HG03039 (cell line): ENCODE measurements at regions not wholly inside any gene's neighbourhood (a gene's known extent, or its start where the extent isn't known, plus 50 kb on each side); places are given as distances from the start of the nearest gene placed in this dataset.
"Not testable (repeated sequence)": the region's sequence is repeated elsewhere in the genome, so short reads cannot be mapped to it uniquely, and the experiment has no call there.

ENCODE experiments used
- ATAC-seq: cut with Tn5 transposase; IDR thresholded peaks from one replicate; pipeline ENCODE4 v1.9.1; 2021; ENCODE audit warnings: mild to moderate bottlenecking, moderate library complexity; ENCODE audit not compliant: unreplicated experiment

- ATAC-seq: no peak
Measured at GRCh38 chr2:48043131-48043700, 136.9 kb upstream of the FBXO11 start.

- no peak for ATAC-seq
Measured at GRCh38 chr2:48043746-48044145, 137.4 kb upstream of the FBXO11 start.

DNA sequence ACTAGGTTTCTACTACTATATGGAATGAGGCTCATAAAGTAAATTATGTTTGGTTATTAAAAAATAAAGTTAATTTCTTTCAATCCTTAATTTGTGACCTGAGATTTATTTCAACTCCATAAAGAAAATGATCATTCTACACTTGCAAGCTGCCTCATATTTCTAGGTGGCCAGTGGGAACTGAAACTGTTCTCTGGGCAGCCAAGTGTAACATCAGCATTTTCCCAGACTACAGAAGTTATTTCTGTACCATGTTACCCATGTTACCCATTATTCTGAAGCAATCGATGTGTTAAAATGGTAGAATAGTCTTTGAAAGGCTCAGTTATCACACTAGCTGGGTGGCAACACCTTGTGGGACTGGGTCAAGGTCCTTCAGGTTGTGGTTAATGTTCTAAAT lies 139.3 kb upstream of the FBXO11 start:
- no peak for ATAC-seq

- no peak for ATAC-seq
Measured at GRCh38 chr2:48048476-48049171, 142.3 kb upstream of the FBXO11 start.

- ATAC-seq: no peak
Measured at GRCh38 chr2:48049371-48049770, 143.1 kb upstream of the FBXO11 start.

DNA sequence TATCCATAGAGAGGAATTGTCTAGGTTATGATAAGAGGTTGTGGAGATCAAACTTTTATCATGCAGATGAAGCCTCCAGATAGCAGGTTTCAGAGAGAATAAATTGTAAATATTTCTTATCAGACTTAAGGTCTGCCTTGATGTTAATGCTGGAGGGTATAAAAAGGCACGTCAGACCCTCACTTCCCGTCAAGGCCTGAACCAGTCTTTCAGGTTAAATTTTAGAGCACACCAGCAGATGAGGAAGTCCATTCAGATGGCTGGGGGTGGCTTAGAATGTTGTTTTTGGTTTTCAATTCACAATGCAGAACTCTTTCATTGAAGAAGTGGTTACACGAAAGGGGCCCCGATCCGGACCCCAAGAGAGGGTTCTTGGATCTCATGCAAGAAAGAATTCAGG lies 144.4 kb upstream of the FBXO11 start:
- no peak for ATAC-seq

- ATAC-seq: no peak
Measured at GRCh38 chr2:48059975-48060374, 153.7 kb upstream of the FBXO11 start.

DNA sequence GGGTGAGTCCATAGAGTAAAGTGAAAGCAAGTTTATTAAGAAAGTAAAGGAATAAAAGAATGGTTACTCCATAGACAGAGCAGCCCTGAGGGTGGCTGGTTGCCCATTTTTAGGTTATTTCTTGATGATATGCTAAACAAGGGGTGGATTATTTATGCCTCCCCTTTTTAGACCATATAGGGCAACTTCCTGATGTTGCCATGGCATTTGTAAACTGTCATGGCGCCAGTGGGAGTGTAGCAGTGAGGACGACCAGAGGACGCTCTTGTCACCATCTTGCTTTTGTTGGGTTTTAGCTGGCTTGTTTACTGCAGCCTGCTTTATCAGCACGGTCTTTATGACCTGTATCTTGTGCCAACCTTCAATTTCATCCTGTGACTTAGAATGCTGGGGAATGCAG lies 155.4 kb upstream of the FBXO11 start:
- ATAC-seq: not testable (repeated sequence)

GRCh38 chr2:48065096-48065495 lies 158.8 kb upstream of the FBXO11 start:
- no peak for ATAC-seq

GRCh38 chr2:48066000-48066399 lies 159.7 kb upstream of the FBXO11 start:
- no peak for ATAC-seq

GRCh38 chr2:48069769-48070168 lies 163.5 kb upstream of the FBXO11 start:
- ATAC-seq: no peak

DNA sequence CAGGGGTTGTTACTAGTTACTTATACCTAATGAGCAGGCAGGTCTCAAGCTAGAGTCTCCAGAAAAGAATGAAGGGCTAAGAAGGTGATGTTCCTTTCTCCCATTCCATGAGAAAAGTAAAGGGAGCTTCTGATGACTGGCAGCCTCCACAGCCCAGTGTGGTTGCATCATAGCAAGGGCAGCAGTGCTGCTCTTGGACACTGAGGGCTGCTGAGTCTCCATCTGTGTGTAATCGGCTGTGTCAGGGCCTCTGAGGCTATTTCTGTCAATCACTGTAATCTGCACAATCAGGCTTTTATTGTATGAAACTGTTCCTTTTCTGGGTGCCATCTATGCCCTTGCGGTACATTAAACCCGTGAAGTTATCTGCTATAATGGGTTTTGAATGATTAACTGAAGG lies 164.1 kb upstream of the FBXO11 start:
- ATAC-seq: no peak

GRCh38 chr2:48072583-48072982 lies 166.3 kb upstream of the FBXO11 start:
- no peak for ATAC-seq

GRCh38 chr2:48075631-48076030 lies 169.3 kb upstream of the FBXO11 start:
- ATAC-seq: no peak

DNA sequence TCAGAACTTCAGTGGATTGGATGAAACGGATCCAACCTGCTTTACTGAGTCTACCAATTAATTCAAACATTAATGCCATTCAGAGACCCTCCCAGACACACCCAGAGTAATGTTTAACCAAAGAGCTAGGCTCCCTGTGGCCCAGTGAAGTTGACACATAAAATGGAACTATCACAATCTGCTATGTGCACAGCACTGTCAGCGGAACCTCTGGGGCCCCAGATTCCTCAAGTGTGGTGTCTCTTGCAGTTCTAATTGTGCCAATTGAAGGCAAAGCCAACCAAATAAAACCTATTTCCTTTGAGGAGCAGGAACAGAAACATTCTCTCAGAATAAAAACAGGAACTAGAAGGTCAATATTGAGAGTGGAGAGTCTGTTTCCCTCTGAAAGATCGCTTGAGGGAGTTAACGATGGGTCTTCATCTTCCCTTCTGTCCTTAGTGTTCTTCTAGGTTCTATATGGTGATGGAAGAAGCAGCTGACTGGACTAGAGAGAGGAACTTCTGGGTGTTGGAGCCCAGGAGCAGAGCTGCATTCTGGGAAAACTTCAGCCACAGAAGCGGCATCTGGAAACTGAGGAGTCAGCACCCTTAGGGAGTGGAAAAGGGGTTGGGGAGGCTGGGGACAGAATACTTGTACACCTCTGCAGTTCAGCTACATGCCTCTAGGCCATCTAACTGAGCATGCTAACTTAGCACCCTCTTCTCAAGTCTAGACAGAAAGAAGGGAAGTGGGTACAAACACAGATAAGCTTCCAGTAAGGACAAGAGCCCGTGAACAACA lies 174.4 kb upstream of the FBXO11 start:
- no peak for ATAC-seq

DNA sequence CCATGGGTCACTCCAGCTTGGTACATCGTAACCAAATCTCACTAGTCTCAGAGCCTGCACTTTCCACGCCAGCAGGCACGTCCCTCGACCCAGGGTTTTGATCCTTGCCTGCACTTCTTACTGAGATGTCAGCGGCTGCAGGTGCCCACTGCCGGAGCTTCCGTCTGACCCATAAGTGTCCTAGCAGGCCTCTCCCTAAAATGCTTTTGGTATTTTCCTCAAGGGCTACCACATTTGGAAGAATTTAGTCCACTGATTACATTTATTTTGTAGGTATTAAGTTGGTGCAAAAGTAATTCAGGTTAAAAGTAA lies 175.0 kb upstream of the FBXO11 start:
- ATAC-seq: no peak

GRCh38 chr2:48085888-48086287 lies 179.6 kb upstream of the FBXO11 start:
- ATAC-seq: no peak

GRCh38 chr2:48088994-48089393 lies 182.7 kb upstream of the FBXO11 start:
- ATAC-seq: no peak

DNA sequence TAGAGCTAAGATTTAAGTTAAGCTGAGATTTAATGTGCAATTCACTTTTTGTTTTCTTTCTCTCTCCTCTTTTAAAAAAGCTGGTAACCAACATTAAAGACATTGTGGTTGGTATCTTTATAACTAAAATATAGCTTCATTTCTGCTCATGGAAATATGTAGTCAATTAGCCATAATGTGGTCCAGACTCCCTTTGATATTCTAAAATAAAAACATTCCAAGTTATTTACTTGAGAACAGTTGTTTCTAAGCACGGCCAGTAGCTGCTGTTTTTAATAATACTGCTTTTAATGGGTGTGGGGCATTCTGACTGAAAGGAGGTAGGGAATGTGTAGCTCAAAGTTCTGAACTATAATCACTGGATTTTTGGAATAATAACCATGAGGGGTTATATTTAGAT lies 183.3 kb upstream of the FBXO11 start:
- ATAC-seq: no peak

DNA sequence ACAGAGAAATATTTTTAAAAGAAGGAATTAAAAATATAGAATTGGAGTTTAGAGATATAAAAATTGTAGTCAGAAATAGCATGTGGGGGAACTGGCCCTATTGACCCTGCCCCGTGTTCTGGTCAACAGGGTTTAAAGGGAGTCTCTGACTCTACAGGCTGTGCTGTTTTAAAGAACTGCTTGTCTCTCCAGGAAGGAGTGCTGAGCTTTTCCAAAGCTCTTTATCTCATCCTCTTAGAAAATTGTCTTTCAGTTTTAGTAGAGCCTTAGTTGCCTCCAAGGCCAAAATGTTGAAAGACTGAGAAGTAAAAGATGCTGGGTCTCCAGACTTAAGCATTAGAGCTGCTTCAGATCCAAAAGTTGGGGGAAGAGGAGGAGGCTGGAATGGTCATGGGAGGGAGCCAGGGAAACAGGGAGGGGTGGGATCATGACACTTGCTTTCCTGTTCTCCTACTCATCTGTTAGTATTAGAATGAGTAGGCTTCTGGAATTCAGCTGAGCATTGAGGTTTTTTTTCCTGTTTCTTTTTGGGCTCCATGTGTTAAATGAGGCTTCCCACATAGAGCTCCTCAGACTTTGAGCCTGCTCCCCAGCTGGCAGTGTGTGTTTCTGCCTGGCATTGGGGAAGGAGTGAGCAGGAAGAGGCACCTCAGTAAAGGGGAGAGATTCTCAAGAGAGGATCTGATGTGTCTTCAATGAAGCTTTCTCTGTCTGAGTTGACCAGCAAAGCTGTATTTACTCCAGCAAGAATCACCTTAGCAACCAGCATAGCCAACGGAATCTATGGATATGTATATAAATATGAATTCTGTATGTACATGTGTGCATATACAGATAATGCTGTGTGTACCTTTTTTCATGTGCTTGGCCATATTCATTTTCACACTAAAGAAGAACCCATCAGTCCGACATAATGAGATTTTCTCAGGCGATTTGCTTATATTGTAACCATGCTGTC lies 186.8 kb upstream of the FBXO11 start:
- ATAC-seq: no peak

- ATAC-seq: not testable (repeated sequence)
Measured at GRCh38 chr2:48096765-48097164, 190.5 kb upstream of the FBXO11 start.
